RWPE1 (cell line): ENCODE measurements at regions not wholly inside any gene's neighbourhood (a gene's known extent, or its start where the extent isn't known, plus 50 kb on each side); places are given as distances from the start of the nearest gene placed in this dataset.

ENCODE experiments used
- CTCF ChIA-PET: fragments of 350-600 bp; sonication (Branson Sonifier 250); formaldehyde crosslinking; extraction: SDS; loops from one replicate; lab custom pipeline; 2021; lab: Yijun Ruan, JAX
- POLR2A ChIA-PET: fragments of 400-600 bp; formaldehyde crosslinking; extraction: SDS; loops from one replicate; lab custom pipeline; 2020; ENCODE audit warnings: antibody characterized with exemption; ENCODE audit not compliant: low non-redundant PET; lab: Yijun Ruan, JAX
- DNase-seq: peaks from one replicate; pipeline ENCODE4 v3.0.0; 2012; ENCODE audit warnings: low spot score
- H3K27ac ChIP-seq: fragments of 450-650 bp; 2 replicates; pipeline ENCODE4 v1.5.1; 2017
- TF ChIP-seq, protein P1 (sequence below): fragments of 450-650 bp; conservative IDR thresholded peaks from 2 replicates; pipeline ENCODE4 v1.5.1; 2017; ENCODE audit warnings: low read depth, mild to moderate bottlenecking

- POLR2A ChIA-PET, result no interaction called here
- H3K27ac ChIP-seq, result no peak overlapping the region
- no peak for DNase-seq
- CTCF ChIA-PET, result no interaction called here
- TF ChIP-seq, protein P1, sequence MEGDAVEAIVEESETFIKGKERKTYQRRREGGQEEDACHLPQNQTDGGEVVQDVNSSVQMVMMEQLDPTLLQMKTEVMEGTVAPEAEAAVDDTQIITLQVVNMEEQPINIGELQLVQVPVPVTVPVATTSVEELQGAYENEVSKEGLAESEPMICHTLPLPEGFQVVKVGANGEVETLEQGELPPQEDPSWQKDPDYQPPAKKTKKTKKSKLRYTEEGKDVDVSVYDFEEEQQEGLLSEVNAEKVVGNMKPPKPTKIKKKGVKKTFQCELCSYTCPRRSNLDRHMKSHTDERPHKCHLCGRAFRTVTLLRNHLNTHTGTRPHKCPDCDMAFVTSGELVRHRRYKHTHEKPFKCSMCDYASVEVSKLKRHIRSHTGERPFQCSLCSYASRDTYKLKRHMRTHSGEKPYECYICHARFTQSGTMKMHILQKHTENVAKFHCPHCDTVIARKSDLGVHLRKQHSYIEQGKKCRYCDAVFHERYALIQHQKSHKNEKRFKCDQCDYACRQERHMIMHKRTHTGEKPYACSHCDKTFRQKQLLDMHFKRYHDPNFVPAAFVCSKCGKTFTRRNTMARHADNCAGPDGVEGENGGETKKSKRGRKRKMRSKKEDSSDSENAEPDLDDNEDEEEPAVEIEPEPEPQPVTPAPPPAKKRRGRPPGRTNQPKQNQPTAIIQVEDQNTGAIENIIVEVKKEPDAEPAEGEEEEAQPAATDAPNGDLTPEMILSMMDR, result no peak
Observed at GRCh38 chr1:11380500-11380899, 98.5 kb upstream of the DISP3 start.

GRCh38 chr1:11383553-11384169, 95.3 kb upstream of the DISP3 start:
- ChIA-PET POLR2A (no interaction called here), CTCF (interaction anchor here (0.6 to 1.2 kb wide), 3 partner anchors 10 to 404 kb away, joined by 3 to 4 read pairs (median 4); no protein-coding TSS in a partner anchor)
- TF ChIP-seq, protein P1, result no peak
- DNase-seq, result no peak
- no peak overlapping the region for H3K27ac ChIP-seq

DNA sequence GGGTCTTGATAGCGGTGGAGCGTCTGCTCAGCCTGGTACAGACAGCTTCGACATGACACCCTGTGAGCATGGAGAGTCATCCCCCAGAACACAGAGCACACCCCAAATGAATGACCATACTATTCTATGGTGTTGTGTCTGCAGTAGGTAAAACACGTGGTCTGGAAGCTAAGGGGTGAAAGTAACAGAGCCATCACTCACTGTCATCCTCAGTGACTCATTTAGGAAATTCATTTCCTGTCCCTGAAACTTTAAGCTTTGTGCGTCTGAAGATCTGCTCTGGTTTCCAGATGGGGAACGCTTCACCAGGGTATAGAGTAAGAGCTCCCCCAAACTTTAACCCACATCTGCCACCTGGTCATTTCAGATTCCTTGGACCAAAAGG, 94.8 kb upstream of the DISP3 start:
- TF ChIP-seq, protein P1, result no peak
- peak; percentile 65 for DNase-seq
- CTCF ChIA-PET, result interaction anchor here (0.6 to 1.2 kb wide), 4 partner anchors 9 to 403 kb away, joined by 3 to 4 read pairs (median 4); no protein-coding TSS in a partner anchor
- H3K27ac ChIP-seq, result no peak overlapping the region
- POLR2A ChIA-PET, result no interaction called here

DNA sequence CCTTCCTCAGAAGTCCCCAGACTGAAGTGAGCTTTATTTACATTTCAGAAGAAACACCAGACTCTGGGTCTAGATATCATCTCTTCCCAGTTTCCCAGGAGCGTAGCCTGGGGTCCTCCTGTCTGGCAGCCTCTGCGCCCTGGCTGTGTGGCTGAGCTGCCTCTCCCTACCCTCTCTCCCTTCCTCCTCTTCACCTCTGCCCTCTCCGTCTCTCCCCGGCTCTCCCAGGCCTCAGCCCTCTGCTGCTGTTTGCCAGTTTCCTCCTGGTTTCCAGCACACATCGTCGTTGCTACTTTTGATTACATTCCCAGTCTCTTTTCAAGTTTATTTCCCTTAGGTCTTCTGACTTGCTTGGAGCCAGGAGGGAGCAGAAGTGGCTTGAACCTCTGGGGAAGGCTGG, 91.1 kb upstream of the DISP3 start:
- POLR2A ChIA-PET, result no interaction called here
- H3K27ac ChIP-seq, result no peak overlapping the region
- DNase-seq, result no peak
- TF ChIP-seq, protein P1, result no peak
- CTCF ChIA-PET, result no interaction called here

GRCh38 chr1:11388617-11389016, 90.3 kb upstream of the DISP3 start:
- no peak overlapping the region for H3K27ac ChIP-seq
- ChIA-PET POLR2A (no interaction called here), CTCF (no interaction called here)
- TF ChIP-seq, protein P1, result no peak
- DNase-seq, result no peak

GRCh38 chr1:11391327-11391726, 87.6 kb upstream of the DISP3 start:
- DNase-seq, result no peak
- H3K27ac ChIP-seq, result no peak overlapping the region
- TF ChIP-seq, protein P1, result no peak
- ChIA-PET CTCF (no interaction called here), POLR2A (no interaction called here)
